Tibial artery (tissue), 4 donors: ENCODE measurements at regions not wholly inside any gene's neighbourhood (a gene's known extent, or its start where the extent isn't known, plus 50 kb on each side); places are given as distances from the start of the nearest gene placed in this dataset.

Experiments
- DNase-seq, 2 donors: peaks; one replicate each; pipeline ENCODE4 v3.0.0-alpha.2; 2019
- H3K27ac ChIP-seq, 2 donors: fragments of 200-600 bp; sonication (generic) in 1 of 2; 1 replicate in 1 of 2; 2 replicates in 1 of 2; pipeline ENCODE4 v1.5.1; 2018 to 2019; ENCODE audit warnings: mild to moderate bottlenecking in 1 of 2
- H3K27me3 ChIP-seq, 2 donors: fragments of 200-600 bp; sonication (generic) in 1 of 2; one replicate each; pipeline versions ENCODE4 v1.5.1 to v1.6.0; 2016 to 2019
- H3K36me3 ChIP-seq, 3 donors: fragments of 200-600 bp; sonication (generic) in 2 of 3; one replicate each; pipeline ENCODE4 v1.5.1; 2016 to 2019; ENCODE audit warnings: mild to moderate bottlenecking in 2 of 3
- H3K4me1 ChIP-seq, 4 donors: fragments of 200-600 bp; sonication (generic) in 2 of 4; 1 replicate in 3 of 4; 2 replicates in 1 of 4; pipeline ENCODE4 v1.5.1; 2016 to 2019
- H3K4me3 ChIP-seq, 2 donors: fragments of 200-600 bp; sonication (generic) in 1 of 2; 1 replicate in 1 of 2; 2 replicates in 1 of 2; pipeline ENCODE4 v1.5.1; 2018 to 2019; ENCODE audit warnings: mild to moderate bottlenecking in 2 of 2
- H3K9me3 ChIP-seq, 3 donors: fragments of 200-600 bp; sonication (generic) in 1 of 3; one replicate each; pipeline ENCODE4 v1.5.1; 2016 to 2019
- intact Hi-C: fragments of 100-400 bp; cut with DNase I; formaldehyde crosslinking; loops from one replicate; pipeline ENCODE4 v1.15.0; 2023; ENCODE audit warnings: low total_unique reads
- TF ChIP-seq, protein P1 (sequence below), 2 experiments: fragments of 200-600 bp in 1 of 2; fragments of 450-650 bp in 1 of 2; IDR thresholded peaks; one replicate each; pipeline ENCODE4 v1.5.1; 2017 to 2019; ENCODE audit warnings: antibody characterized with exemption in 2 of 2, mild to moderate bottlenecking in 1 of 2, moderate library complexity in 1 of 2

DNA sequence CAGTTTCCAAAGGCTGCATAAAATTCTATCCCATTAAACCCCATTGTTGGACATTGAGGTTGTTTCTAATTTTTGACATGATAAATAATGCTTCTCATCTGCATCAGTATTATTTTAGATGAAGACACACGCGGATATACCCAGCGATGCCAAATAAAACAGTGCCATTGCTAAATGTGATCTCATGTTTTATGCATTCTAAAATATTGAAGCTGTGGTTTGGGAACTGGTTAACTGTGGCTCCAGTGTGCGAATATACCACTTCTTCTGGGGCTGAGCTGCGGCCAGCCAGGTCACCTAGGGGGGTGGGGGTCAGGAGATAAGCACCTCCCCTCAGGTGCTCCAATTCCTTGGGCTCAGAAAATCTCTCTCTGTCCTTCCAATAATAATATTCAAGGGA lies 230.0 kb downstream of the ADAMTS9 start:
- Histone ChIP-seq H3K27ac (no peak overlapping the region), H3K4me1 (peaks cover 0 to 13% (median 6%) of the 10 kb centered on the region in 4 donors), H3K27me3 (no peaks in the 10 kb centered on the region), H3K9me3 (no peaks in the 10 kb centered on the region), H3K36me3 (no peaks in the 10 kb centered on the region), H3K4me3 (no peak overlapping the region)
- TF ChIP-seq, protein P1, sequence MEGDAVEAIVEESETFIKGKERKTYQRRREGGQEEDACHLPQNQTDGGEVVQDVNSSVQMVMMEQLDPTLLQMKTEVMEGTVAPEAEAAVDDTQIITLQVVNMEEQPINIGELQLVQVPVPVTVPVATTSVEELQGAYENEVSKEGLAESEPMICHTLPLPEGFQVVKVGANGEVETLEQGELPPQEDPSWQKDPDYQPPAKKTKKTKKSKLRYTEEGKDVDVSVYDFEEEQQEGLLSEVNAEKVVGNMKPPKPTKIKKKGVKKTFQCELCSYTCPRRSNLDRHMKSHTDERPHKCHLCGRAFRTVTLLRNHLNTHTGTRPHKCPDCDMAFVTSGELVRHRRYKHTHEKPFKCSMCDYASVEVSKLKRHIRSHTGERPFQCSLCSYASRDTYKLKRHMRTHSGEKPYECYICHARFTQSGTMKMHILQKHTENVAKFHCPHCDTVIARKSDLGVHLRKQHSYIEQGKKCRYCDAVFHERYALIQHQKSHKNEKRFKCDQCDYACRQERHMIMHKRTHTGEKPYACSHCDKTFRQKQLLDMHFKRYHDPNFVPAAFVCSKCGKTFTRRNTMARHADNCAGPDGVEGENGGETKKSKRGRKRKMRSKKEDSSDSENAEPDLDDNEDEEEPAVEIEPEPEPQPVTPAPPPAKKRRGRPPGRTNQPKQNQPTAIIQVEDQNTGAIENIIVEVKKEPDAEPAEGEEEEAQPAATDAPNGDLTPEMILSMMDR (IDR thresholded peaks at IDR 0.05), result no peak
- no peak for DNase-seq
- intact Hi-C loops, result no loop called here

GRCh38 chr3:64456674-64457073 lies 231.1 kb downstream of the ADAMTS9 start:
- Histone ChIP-seq H3K4me3 (no peak overlapping the region), H3K36me3 (no peaks in the 10 kb centered on the region), H3K4me1 (peaks cover 0 to 5% (median 1%) of the 10 kb centered on the region in 4 donors), H3K27ac (no peak overlapping the region), H3K9me3 (no peaks in the 10 kb centered on the region), H3K27me3 (no peaks in the 10 kb centered on the region)
- intact Hi-C loops, result no loop called here
- TF ChIP-seq, protein P1 (IDR thresholded peaks at IDR 0.05), result no peak
- DNase-seq, result no peak

DNA sequence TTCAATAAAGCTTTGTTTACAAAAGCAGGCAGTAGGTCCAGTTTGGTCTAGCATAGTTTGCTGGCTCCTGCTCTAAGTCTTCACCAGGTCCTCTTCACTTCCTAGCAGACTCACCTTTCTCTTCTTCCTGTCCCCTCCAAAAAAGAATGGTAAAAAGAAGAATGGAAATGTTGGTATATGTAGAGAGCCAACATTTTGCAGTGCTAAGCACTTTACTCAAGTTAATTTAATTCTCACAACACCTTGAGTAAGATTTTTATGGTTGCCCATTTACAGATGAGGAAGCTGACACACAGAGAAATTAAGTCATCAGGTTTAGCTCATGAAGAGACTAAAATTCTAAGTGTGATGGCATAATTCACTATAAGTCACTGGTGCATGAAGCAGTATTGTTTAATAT lies 230.1 kb upstream of the PRICKLE2 start:
- Histone ChIP-seq H3K4me3 (no peak overlapping the region), H3K27me3 (no peaks in the 10 kb centered on the region), H3K9me3 (no peaks in the 10 kb centered on the region), H3K27ac (no peak overlapping the region), H3K36me3 (no peaks in the 10 kb centered on the region), H3K4me1 (peaks cover 0 to 5% (median 0%) of the 10 kb centered on the region in 4 donors)
- intact Hi-C loops, result no loop called here
- DNase-seq, result no peak
- TF ChIP-seq, protein P1 (IDR thresholded peaks at IDR 0.05), result no peak

GRCh38 chr3:64454768-64455167 lies 229.5 kb upstream of the PRICKLE2 start:
- Histone ChIP-seq H3K27ac (no peak overlapping the region), H3K27me3 (no peaks in the 10 kb centered on the region), H3K9me3 (no peaks in the 10 kb centered on the region), H3K4me1 (peaks cover 0 to 5% (median 0%) of the 10 kb centered on the region in 4 donors), H3K4me3 (no peak overlapping the region), H3K36me3 (no peaks in the 10 kb centered on the region)
- intact Hi-C loops, result no loop called here
- DNase-seq, result no peak
- TF ChIP-seq, protein P1 (IDR thresholded peaks at IDR 0.05), result no peak

DNA sequence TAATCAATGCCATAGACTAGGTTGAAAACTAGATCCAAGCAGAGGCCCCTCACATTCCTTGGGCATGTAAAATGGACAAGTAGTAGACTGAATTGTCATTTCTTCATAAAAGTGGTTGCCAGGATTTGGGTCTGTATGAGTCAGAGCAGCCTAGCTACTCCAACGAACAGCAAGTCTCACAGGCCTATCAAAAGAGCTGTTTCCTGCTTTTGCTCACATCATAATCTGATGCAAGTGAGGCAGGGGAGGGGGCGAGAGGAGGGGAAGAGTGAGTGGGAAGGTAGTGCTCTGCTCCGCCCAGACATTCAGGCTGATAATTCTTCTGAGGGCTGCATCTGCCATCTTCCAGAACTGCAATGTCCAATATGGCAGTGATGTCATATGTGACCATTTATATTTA lies 228.9 kb upstream of the PRICKLE2 start:
- TF ChIP-seq, protein P1 (IDR thresholded peaks at IDR 0.05), result no peak
- no peaks in the 10 kb centered on the region for H3K9me3 ChIP-seq
- H3K27me3 ChIP-seq, result no peaks in the 10 kb centered on the region
- DNase-seq, result no peak
- peaks cover 0 to 5% (median 0%) of the 10 kb centered on the region in 4 donors for H3K4me1 ChIP-seq
- intact Hi-C loops, result no loop called here
- no peaks in the 10 kb centered on the region for H3K36me3 ChIP-seq
- no peak overlapping the region for H3K4me3 ChIP-seq
- no peak overlapping the region for H3K27ac ChIP-seq
